ENCODE measurements at regions not wholly inside any gene's neighbourhood (a gene's known extent, or its start where the extent isn't known, plus 50 kb on each side); places are given as distances from the start of the nearest gene placed in this dataset.
"Not testable (repeated sequence)": the region's sequence is repeated elsewhere in the genome, so short reads cannot be mapped to it uniquely, and the experiment has no call there.

GRCh38 chr1:61561666-61562065 lies 163.3 kb downstream of the TM2D1 start:
- no peak for FAIRE-seq
- no peak for TF ChIP-seq POLR2A (IDR thresholded peaks at IDR 0.05; ENCODE audit: low read depth, low read length)
- no peak for DNase-seq (ENCODE audit: insufficient read length, low spot score)

- no peak for TF ChIP-seq POLR2A (IDR thresholded peaks at IDR 0.05; ENCODE audit: low read depth, low read length)
- DNase-seq (ENCODE audit: insufficient read length, low spot score) (no peak), FAIRE-seq (no peak)
Observed at GRCh38 chr1:61560385-61560784, 164.6 kb downstream of the TM2D1 start.

DNA sequence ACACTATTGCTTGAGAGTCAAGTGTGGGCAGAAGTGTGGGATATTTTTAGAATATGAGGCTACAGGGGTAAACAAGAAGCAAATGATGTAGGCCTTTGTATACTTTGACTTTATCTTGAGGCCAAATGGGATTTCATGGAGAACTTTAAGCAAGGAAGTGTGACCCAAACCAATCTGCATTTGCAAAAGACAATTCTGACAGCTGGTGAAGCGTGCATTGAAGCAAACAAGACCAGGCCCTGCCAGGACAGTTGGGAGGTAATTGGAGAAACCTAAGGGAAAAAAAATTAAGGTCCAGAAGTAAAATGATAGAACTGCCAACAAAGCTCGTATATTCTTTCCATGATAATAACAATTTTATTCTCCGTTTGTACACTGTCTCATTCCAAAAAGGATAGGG lies 168.3 kb downstream of the TM2D1 start:
- no peak for TF ChIP-seq POLR2A (IDR thresholded peaks at IDR 0.05; ENCODE audit: low read depth, low read length)
- DNase-seq (ENCODE audit: insufficient read length, low spot score) (no peak), FAIRE-seq (no peak)

DNA sequence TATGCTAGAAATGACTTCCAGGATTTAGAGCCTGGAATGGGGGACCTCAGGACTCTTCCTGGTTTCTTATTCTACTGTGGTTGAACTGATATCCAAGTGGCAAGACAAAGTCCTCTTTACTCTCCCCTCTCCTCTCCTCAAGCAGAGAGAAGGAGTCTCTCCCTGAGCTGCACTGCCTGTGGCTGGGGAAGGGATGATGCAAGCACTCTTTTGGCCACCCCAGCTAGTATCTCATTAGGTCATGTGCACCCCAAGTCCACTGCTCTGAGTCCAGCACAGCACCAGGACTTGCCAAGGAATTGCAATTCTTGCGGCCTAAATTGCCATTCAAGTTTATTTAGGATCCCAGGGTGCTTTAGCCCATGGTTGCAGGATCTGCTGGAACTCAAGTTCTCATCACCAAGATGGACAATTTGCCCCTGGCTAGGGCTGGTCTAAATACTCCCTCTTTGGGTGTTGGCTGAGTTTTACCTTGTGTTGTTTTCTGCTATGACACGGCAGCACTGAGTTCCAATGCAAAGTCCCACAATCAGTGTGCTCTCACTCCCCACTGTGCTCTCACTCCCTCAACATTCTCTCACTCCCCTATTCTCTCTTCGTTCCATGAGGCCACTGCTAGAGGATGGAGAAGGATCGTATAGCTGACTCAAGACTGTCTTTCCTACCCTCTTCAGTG lies 172.2 kb downstream of the TM2D1 start:
- no peak for DNase-seq (ENCODE audit: insufficient read length, low spot score)
- FAIRE-seq, result no peak
- TF ChIP-seq POLR2A (IDR thresholded peaks at IDR 0.05; ENCODE audit: low read depth, low read length), result no peak

- DNase-seq (ENCODE audit: insufficient read length, low spot score); FAIRE-seq: not testable (repeated sequence)
Observed at GRCh38 chr1:61547302-61547701, 177.6 kb downstream of the TM2D1 start.

DNA sequence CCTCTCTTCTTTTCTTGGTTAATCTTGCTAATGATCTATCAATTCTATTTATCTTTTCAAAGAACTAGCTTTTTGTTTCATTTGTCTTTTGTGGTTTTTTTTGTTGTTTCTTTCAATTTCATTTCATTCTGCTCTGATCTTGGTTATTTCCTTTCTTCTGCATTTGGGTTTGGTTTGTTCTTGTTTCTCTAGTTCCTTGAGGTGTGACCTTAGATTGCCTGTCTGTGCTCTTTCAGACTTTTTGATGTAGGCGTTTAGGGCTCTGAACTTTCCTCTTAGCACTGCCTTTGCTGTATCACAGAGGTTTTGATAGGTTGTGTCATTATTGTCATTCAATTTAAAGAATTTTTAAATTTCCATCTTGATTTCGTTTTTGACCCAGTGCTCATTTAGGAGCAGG lies 180.1 kb downstream of the TM2D1 start:
- not testable (repeated sequence) for FAIRE-seq; DNase-seq (ENCODE audit: insufficient read length, low spot score)

DNA sequence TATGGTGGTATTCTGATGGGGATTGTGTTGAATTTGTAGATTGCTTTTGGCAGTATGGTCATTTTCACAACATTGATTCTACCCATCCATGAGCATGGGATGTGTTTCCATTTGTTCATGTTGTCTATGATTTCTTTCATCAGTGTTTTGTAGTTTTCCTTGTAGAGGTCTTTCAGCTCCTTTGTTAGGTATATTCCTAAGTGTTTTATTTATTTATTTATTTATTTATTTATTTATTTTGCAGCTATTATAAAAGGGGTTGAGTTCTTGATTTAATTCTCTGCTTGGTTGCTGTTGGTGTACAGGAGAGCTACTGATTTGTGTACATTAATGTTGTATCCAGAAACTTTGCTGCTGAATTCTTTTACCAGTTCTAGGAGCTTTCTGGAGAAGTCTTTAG lies 181.4 kb downstream of the TM2D1 start:
- DNase-seq (ENCODE audit: insufficient read length, low spot score); FAIRE-seq: not testable (repeated sequence)

DNA sequence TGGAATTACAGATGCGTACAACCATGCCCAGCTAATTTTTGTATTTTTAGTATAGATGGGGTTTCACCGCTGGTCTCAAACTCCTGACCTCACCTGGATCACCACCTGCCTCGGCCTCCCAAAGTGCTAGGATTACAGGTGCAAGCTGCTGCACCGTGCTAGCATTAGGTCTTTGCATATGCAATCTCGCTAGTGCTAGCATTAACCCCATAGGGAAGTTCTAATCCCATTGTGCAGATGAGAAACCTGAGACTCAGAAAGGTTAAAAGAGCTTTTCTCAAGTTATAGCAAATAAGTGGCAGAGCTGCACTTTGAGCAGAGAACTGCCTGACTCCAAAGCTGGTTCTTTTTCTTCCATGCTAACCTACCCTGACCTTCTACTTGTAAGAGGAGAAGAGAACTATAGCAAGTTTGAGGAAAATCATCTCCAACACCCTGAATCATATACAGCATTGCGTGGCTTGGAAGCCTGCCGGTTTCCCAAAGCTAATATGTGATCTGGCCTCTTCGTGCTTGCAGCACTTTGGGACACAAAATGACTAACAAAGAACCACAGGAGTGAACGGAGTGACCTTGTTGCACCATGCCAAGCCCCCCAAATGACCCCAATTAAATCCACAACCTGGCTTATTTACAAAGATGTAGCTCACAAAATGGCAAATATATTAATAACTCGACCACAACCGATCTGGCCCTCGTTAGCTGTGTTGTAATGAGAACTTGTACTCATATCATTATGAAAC lies 185.1 kb downstream of the TM2D1 start:
- FAIRE-seq (no peak), DNase-seq (ENCODE audit: insufficient read length, low spot score) (no peak)
- no peak for TF ChIP-seq POLR2A (IDR thresholded peaks at IDR 0.05; ENCODE audit: low read depth, low read length)

DNA sequence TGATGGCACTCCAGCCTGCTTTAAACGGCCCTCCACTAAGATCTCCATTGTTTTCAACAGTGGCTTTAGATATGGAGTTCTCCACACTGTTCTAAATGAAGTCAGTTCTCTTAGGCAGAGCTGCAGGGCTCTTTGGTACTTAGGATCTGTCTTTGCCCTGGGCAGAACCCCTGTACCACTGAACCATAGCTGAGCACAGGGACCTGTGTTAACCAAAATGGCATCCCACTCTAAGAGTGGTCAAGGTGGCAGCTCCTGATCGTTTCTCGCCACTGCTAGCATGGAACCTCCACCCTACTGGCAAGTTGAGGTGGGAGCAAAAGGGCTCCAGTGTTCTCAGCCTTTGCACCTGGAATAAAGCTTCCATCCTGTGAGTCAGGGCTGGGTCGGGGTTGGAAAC lies 186.7 kb downstream of the TM2D1 start:
- TF ChIP-seq POLR2A (IDR thresholded peaks at IDR 0.05; ENCODE audit: low read depth, low read length), result no peak
- DNase-seq (ENCODE audit: insufficient read length, low spot score) (no peak), FAIRE-seq (no peak)

DNA sequence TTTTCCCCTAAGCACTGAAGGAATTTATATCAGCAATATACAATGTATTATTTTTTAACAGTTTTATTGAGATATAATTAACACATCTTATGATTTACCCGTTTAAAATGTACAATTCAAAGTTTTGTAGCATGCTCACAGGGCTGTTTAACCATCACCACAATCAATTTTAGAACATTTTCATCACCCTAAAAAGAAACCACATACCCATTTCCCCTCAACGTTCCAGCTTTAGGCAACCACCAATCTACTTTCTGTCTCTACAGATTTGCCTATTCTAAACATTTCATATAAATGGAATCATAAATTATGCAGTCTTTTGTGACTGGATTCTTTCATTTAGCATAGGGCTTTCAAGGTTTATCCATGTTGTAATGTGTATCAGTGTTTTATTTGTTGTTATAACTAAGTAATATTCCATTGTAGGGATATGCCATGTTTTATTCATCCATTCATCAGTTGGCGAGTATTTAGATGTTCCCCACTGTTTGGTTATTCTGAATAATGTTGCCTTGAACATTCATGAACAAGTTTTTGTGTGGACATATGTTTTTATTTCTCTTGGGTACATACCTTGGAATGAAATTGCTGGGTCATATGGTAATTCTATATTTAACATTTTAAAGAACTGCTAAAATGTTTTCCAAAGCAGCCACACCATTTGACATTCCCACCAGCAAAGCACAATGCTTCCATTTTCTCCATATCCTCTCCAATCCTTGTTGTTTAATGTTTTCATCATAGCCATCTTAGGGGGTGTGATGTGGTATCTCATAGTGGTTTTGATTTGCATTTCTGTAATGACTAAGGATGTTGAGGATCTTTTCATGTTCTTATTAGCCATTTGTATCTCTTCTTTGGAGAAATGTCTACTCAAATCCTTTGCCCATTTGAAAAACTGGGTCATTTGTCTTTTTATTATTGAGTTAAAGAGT lies 188.5 kb downstream of the TM2D1 start:
- TF ChIP-seq POLR2A (IDR thresholded peaks at IDR 0.05; ENCODE audit: low read depth, low read length), result no peak
- no peak for DNase-seq (ENCODE audit: insufficient read length, low spot score)
- FAIRE-seq, result no peak

GRCh38 chr1:61534847-61535246 lies 190.1 kb downstream of the TM2D1 start:
- no peak for FAIRE-seq
- DNase-seq (ENCODE audit: insufficient read length, low spot score), result no peak
- no peak for TF ChIP-seq POLR2A (IDR thresholded peaks at IDR 0.05; ENCODE audit: low read depth, low read length)

GRCh38 chr1:61533546-61533945 lies 191.4 kb downstream of the TM2D1 start:
- DNase-seq (ENCODE audit: insufficient read length, low spot score), result no peak
- no peak for FAIRE-seq
- no peak for TF ChIP-seq POLR2A (IDR thresholded peaks at IDR 0.05; ENCODE audit: low read depth, low read length)

DNA sequence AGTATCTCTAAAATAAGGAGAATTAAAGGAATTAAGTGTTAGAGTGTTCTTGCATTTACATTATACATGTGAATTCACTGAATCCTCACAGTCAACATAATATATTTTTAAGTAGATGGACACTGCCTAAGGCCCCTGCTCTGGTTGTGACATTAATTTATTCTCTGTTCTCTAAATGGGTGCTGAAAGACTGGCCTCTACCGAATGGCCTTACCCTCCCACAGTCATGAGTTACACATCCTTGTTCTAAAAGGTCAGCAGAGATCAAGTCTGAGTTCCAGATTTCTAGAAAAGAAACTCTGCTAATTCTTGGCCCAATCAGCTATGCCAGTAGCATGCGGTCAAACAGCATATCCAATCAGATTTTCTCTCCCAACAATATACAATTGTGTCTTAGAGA lies 193.2 kb downstream of the TM2D1 start:
- DNase-seq (ENCODE audit: insufficient read length, low spot score), result no peak
- FAIRE-seq, result no peak
- TF ChIP-seq POLR2A (IDR thresholded peaks at IDR 0.05; ENCODE audit: low read depth, low read length), result no peak

- DNase-seq (ENCODE audit: insufficient read length, low spot score) (no peak), FAIRE-seq (no peak)
- no peak for TF ChIP-seq POLR2A (IDR thresholded peaks at IDR 0.05; ENCODE audit: low read depth, low read length)
Observed at GRCh38 chr1:61523893-61524605, 200.9 kb downstream of the TM2D1 start.
